HCT116 (cell line): ENCODE measurements at regions not wholly inside any gene's neighbourhood (a gene's known extent, or its start where the extent isn't known, plus 50 kb on each side); places are given as distances from the start of the nearest gene placed in this dataset.

ENCODE experiments used
- ATAC-seq: fragments of 200-7000 bp; cut with Tn5 transposase; 2 replicates; pipeline ENCODE4 v1.9.1; 2020; ENCODE audit warnings: mild to moderate bottlenecking, moderate library complexity
- BruUV-seq: library from RNA; stranded (reverse); fragments of 400-500 nt; replicated peaks from 2 replicates; lab custom pipeline; 2021; lab: Mats Ljungman, UMichigan
- CTCF ChIA-PET: fragments of 300-600 bp; sonication (Branson Sonifier 250); formaldehyde crosslinking; loops from one replicate; lab custom pipeline; 2021; ENCODE audit warnings: antibody characterized with exemption; lab: Charles Lee
- POLR2A ChIA-PET: fragments of 300-600, 350-600 bp; sonication (Branson Sonifier 250); formaldehyde crosslinking; loops from one replicate; lab custom pipeline; 2021; ENCODE audit warnings: antibody characterized with exemption; lab: Charles Lee
- RAD21 ChIA-PET, 2 experiments: fragments of 300-600 bp; sonication (Branson Sonifier 250); formaldehyde crosslinking; loops; one replicate each; lab custom pipeline; 2023; ENCODE audit warnings: low total read pairs in 2 of 2; ENCODE audit not compliant: uncharacterized antibody in 2 of 2, unreplicated experiment in 2 of 2, low non-redundant PET in 1 of 2; lab: Charles Lee
- DNase-seq: peaks from one replicate; pipeline ENCODE4 v3.0.0-alpha.2; 2010; ENCODE audit warnings: low read depth, low spot score
- H2AFZ ChIP-seq: fragments of 200-600 bp; shearing (Covaris generic), sonication (generic); 2 replicates; pipeline ENCODE4 v1.6.1; 2017; ENCODE audit warnings: low read depth, mixed run types, mixed read lengths, antibody characterized with exemption, low read length; ENCODE audit not compliant: poor library complexity, severe bottlenecking
- H3K27ac ChIP-seq: 2 replicates; pipeline ENCODE4 v1.5.1; 2012; ENCODE audit warnings: low read depth, low read length
- H3K27me3 ChIP-seq: fragments of 200-600 bp; sonication (generic); 2 replicates; pipeline ENCODE4 v1.6.1; 2016; ENCODE audit warnings: mixed run types, low read length, mixed read lengths; ENCODE audit not compliant: insufficient read depth
- H3K36me3 ChIP-seq, 2 experiments: fragments of 200-500 bp in 1 of 2; fragments of 200-600 bp in 1 of 2; sonication (Bioruptor generic) in 1 of 2; sonication (generic) in 1 of 2; 2 replicates each; pipeline versions ENCODE4 v1.5.1 to v1.6.1; 2014 to 2016; ENCODE audit warnings: low read length in 2 of 2, inconsistent platforms in 1 of 2, mixed read lengths in 1 of 2, mixed run types in 1 of 2; ENCODE audit not compliant: insufficient read depth in 2 of 2, control insufficient read depth in 1 of 2
- H3K4me1 ChIP-seq, 2 experiments: fragments of 200-600 bp in 1 of 2; sonication (generic) in 1 of 2; 2 replicates each; pipeline versions ENCODE4 v1.5.1 to v1.6.1; 2012 to 2017; ENCODE audit warnings: low read length in 2 of 2, inconsistent platforms in 1 of 2, mild to moderate bottlenecking in 1 of 2, mixed read lengths in 1 of 2, mixed run types in 1 of 2, moderate library complexity in 1 of 2; ENCODE audit not compliant: insufficient read depth in 2 of 2, control insufficient read depth in 1 of 2
- H3K4me2 ChIP-seq: fragments of 200-600 bp; sonication (generic); 2 replicates; pipeline ENCODE4 v1.6.1; 2017; ENCODE audit warnings: mixed run types, low read length, mixed read lengths
- H3K4me3 ChIP-seq, 2 experiments: fragments of 200-600 bp in 1 of 2; sonication (generic) in 1 of 2; replicated peaks in 1 of 2; 2 replicates each; pipeline ENCODE4 v1.5.1; 2011 to 2016; ENCODE audit warnings: low read length in 2 of 2, control low read depth in 1 of 2, low read depth in 1 of 2, mild to moderate bottlenecking in 1 of 2, mixed read lengths in 1 of 2, mixed run types in 1 of 2
- H3K79me2 ChIP-seq: fragments of 200-600 bp; sonication (generic); 2 replicates; pipeline ENCODE4 v1.6.1; 2017; ENCODE audit warnings: mild to moderate bottlenecking, mixed run types, low read length, moderate library complexity, mixed read lengths; ENCODE audit not compliant: insufficient read depth
- H3K9ac ChIP-seq: fragments of 200-600 bp; sonication (generic); 2 replicates; pipeline ENCODE4 v1.6.1; 2016; ENCODE audit warnings: low read length, mixed read lengths
- H3K9me2 ChIP-seq: fragments of 200-600 bp; sonication (generic), shearing (Covaris generic); 2 replicates; pipeline ENCODE4 v1.6.1; 2017; ENCODE audit warnings: mixed run types, mild to moderate bottlenecking, moderate library complexity; ENCODE audit not compliant: insufficient read depth
- H3K9me3 ChIP-seq, 2 experiments: fragments of 200-500 bp in 1 of 2; fragments of 200-600 bp in 1 of 2; sonication (Bioruptor generic) in 1 of 2; sonication (generic) in 1 of 2; 2 replicates each; pipeline ENCODE4 v1.6.1; 2014 to 2017; ENCODE audit warnings: low read length in 2 of 2, mixed read lengths in 2 of 2, inconsistent platforms in 1 of 2, low read depth in 1 of 2, mild to moderate bottlenecking in 1 of 2, mixed run types in 1 of 2, moderate library complexity in 1 of 2; ENCODE audit not compliant: control insufficient read depth in 1 of 2, insufficient read depth in 1 of 2
- H4K20me1 ChIP-seq: fragments of 200-600 bp; sonication (generic), shearing (Covaris generic); 2 replicates; pipeline ENCODE4 v1.6.1; 2017; ENCODE audit warnings: mixed run types, mild to moderate bottlenecking, moderate library complexity; ENCODE audit not compliant: insufficient read depth
- ATF3 ChIP-seq: IDR thresholded peaks from 2 replicates; pipeline ENCODE4 v1.6.1; 2012
- CEBPB ChIP-seq: IDR thresholded peaks from 2 replicates; pipeline ENCODE4 v1.6.1; 2012; ENCODE audit warnings: low read depth
- CTCF ChIP-seq, 3 experiments: fragments of 200-600 bp in 1 of 3; sonication (generic) in 1 of 3; IDR thresholded peaks in 2 of 3; conservative IDR thresholded peaks in 1 of 3; 2 replicates each; pipeline ENCODE4 v1.5.1; 2012 to 2017; ENCODE audit warnings: low read depth in 2 of 3, low read length in 2 of 3, antibody characterized with exemption in 1 of 3, borderline replicate concordance in 1 of 3, control low read depth in 1 of 3, mild to moderate bottlenecking in 1 of 3, mixed read lengths in 1 of 3, mixed run types in 1 of 3, moderate library complexity in 1 of 3; ENCODE audit not compliant: insufficient read depth in 1 of 3
- EGR1 ChIP-seq: IDR thresholded peaks from 2 replicates; pipeline ENCODE4 v1.6.1; 2012; ENCODE audit warnings: low read depth
- EZH2 ChIP-seq: fragments of 200-600 bp; sonication (generic); IDR thresholded peaks from 2 replicates; pipeline ENCODE4 v1.6.1; 2017; ENCODE audit warnings: antibody characterized with exemption, mixed run types
- EZH2phosphoT487 ChIP-seq: fragments of 200-600 bp; IDR thresholded peaks from 2 replicates; pipeline ENCODE4 v1.6.1; 2018; ENCODE audit warnings: antibody characterized with exemption, borderline replicate concordance
- FOSL1 ChIP-seq: IDR thresholded peaks from 2 replicates; pipeline ENCODE4 v1.6.1; 2012; ENCODE audit warnings: low read depth
- MAX ChIP-seq: IDR thresholded peaks from 2 replicates; pipeline ENCODE4 v1.6.1; 2012
- POLR2A ChIP-seq: IDR thresholded peaks from 2 replicates; pipeline ENCODE4 v1.7.0; 2011; ENCODE audit warnings: borderline replicate concordance; ENCODE audit not compliant: insufficient read depth, insufficient read length; ENCODE audit errors: extremely low read depth
- POLR2AphosphoS5 ChIP-seq: IDR thresholded peaks from 2 replicates; pipeline ENCODE4 v1.6.1; 2011; ENCODE audit warnings: mild to moderate bottlenecking, low read depth, low read length, moderate library complexity
- RAD21 ChIP-seq: IDR thresholded peaks from 2 replicates; pipeline ENCODE4 v1.6.1; 2012; ENCODE audit warnings: low read depth, mild to moderate bottlenecking
- SIN3A ChIP-seq: IDR thresholded peaks from 2 replicates; pipeline ENCODE4 v1.6.1; 2012; ENCODE audit warnings: low read depth
- SP1 ChIP-seq: IDR thresholded peaks from 2 replicates; pipeline ENCODE4 v1.6.1; 2012; ENCODE audit warnings: low read depth
- SRF ChIP-seq: IDR thresholded peaks from 2 replicates; pipeline ENCODE4 v1.6.1; 2012; ENCODE audit warnings: low read depth
- TCF7L2 ChIP-seq: IDR thresholded peaks from 2 replicates; pipeline ENCODE4 v1.7.0; 2011; ENCODE audit warnings: borderline replicate concordance, inconsistent platforms; ENCODE audit not compliant: insufficient read depth, insufficient read length; ENCODE audit errors: extremely low read depth
- YY1 ChIP-seq: IDR thresholded peaks from 2 replicates; pipeline ENCODE4 v1.6.1; 2011; ENCODE audit warnings: low read length, low read depth, moderate library complexity, mild to moderate bottlenecking; ENCODE audit not compliant: insufficient replicate concordance; ENCODE audit errors: extremely low read depth
- ZFX ChIP-seq: fragments of 450-650 bp; IDR thresholded peaks from 2 replicates; pipeline ENCODE4 v1.6.1; 2017
- ZNF274 ChIP-seq: fragments of 200-500 bp; sonication (Bioruptor generic); IDR thresholded peaks from 2 replicates; pipeline ENCODE4 v1.6.1; 2014; ENCODE audit warnings: mild to moderate bottlenecking, low read depth, low read length, inconsistent platforms
- intact Hi-C: fragments of 100-400 bp; cut with micrococcal nuclease; formaldehyde crosslinking; loops from 2 replicates; pipeline ENCODE4 v1.10.0; 2022
- TF ChIP-seq, protein P1 (sequence below): IDR thresholded peaks from 2 replicates; pipeline ENCODE4 v1.6.1; 2011; ENCODE audit warnings: mild to moderate bottlenecking, low read length, moderate library complexity; ENCODE audit not compliant: insufficient replicate concordance; ENCODE audit errors: extremely low read depth

- Histone ChIP-seq H3K27me3 (no peaks in the 10 kb centered on the region), H3K27ac (no peak overlapping the region), H3K9me3 (peaks cover 5 to 6% of the 10 kb centered on the region in 2 experiments; a peak in 2 of 4 replicates), H3K4me2 (no peak overlapping the region), H3K4me3 (no peak overlapping the region), H2AFZ (no peak overlapping the region), H3K4me1 (no peaks in the 10 kb centered on the region), H3K36me3 (no peaks in the 10 kb centered on the region), H4K20me1 (no peaks in the 10 kb centered on the region), H3K9ac (no peak overlapping the region), H3K9me2 (no peaks in the 10 kb centered on the region), H3K79me2 (no peaks in the 10 kb centered on the region)
- RAD21 ChIA-PET, result no interaction called here
- intact Hi-C loops, result no loop called here
- TF ChIP-seq EZH2 (no peak), SIN3A (no peak), MAX (no peak), POLR2A (no peak), EGR1 (no peak), POLR2AphosphoS5 (no peak), ATF3 (no peak), CTCF (IDR thresholded peaks at IDR 0.05 in 2 of 3, conservative IDR thresholded peaks at IDR 0.05 in 1 of 3; ENCODE audit: borderline replicate concordance in 1 of 3, insufficient read depth in 1 of 3, low read depth in 2 of 3, low read length in 2 of 3) (no peak), ZFX (no peak), CEBPB (no peak), SP1 (no peak), YY1 (no peak), FOSL1 (no peak), TCF7L2 (no peak), ZNF274 (no peak), EZH2phosphoT487 (no peak), RAD21 (no peak), SRF (no peak)
- TF ChIP-seq, protein P1, sequence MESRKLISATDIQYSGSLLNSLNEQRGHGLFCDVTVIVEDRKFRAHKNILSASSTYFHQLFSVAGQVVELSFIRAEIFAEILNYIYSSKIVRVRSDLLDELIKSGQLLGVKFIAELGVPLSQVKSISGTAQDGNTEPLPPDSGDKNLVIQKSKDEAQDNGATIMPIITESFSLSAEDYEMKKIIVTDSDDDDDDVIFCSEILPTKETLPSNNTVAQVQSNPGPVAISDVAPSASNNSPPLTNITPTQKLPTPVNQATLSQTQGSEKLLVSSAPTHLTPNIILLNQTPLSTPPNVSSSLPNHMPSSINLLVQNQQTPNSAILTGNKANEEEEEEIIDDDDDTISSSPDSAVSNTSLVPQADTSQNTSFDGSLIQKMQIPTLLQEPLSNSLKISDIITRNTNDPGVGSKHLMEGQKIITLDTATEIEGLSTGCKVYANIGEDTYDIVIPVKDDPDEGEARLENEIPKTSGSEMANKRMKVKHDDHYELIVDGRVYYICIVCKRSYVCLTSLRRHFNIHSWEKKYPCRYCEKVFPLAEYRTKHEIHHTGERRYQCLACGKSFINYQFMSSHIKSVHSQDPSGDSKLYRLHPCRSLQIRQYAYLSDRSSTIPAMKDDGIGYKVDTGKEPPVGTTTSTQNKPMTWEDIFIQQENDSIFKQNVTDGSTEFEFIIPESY, result no peak
- ATAC-seq, result no peak
- CTCF ChIA-PET, result no interaction called here
- POLR2A ChIA-PET, result no interaction called here
- no TSS peak for BruUV-seq
- DNase-seq, result no peak
Observed at GRCh38 chr4:62208921-62209320, 1008.8 kb downstream of the ADGRL3 start.
